NCI-H510A treated with DMSO at 0.1 percent for 48 hours (cell line): ENCODE measurements at regions not wholly inside any gene's neighbourhood (a gene's known extent, or its start where the extent isn't known, plus 50 kb on each side); places are given as distances from the start of the nearest gene placed in this dataset.

ENCODE experiments used
- DNase-seq: peaks from one replicate; lab custom pipeline; 2025; lab: John Stamatoyannopoulos, UW

GRCh38 chr5:28516722-28517121, 1478.3 kb upstream of the CDH9 start:
- DNase-seq: no peak

DNA sequence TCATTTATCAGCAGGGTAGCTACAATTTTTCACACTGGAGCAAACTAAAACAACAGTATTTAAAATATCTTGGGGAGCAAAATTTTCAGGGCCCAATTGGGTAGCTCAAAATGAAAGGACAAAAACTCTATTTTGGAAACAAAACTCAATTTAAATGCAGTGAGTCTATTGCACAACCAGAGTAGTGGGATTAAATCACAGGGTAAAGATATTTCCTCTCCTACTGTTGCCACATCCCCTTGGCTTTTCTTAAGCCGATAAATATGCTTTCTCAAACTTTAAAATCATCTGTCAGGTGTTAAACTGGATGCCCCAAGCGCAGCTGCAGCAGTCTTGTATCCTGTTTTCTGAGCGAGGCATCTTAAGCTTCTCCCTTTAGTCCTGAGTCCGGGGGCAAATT, 1474.3 kb upstream of the CDH9 start:
- DNase-seq: no peak

DNA sequence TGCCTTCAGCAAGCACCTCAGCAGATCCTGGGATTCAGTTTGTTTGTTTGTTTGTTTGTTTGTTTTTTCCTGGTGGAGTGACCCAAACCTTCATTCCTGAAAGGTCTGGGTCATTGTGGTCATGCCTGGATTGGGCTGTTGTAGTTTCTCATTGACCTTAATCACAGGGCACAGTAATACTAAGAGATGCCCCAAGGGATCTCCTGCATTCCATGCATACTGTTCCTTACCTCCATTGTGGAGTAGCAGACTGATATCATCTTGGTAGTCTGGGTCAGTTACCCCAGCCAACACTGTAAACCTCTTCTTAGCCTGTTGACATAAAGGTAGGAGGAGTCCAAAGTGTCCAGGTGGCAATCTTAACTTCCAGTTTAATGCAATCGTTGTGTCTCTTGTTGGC, 1466.7 kb upstream of the CDH9 start:
- DNase-seq: no peak

GRCh38 chr5:28500511-28500910, 1462.1 kb upstream of the CDH9 start:
- DNase-seq: peak; percentile 34

GRCh38 chr5:28499766-28500290, 1461.4 kb upstream of the CDH9 start:
- DNase-seq: no peak

DNA sequence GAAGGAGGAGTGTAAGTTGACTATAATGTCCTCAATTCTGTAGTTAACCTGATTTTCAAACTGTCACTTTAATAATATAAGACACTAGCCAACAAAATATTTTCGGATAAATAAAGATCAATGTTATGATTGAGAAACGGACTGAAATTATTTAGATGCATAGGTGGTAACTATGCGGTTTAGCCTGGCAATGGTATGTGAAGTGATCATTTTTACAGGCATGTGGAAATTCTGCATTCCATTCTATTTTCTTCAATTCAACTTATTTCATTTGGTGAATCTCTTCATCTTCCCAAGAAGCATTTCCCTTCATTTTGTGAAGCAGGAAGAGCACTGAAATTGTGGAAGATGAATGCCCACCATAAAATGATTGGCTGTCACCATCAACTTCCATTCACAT, 1457.5 kb upstream of the CDH9 start:
- no peak for DNase-seq

GRCh38 chr5:28493456-28493855, 1455.1 kb upstream of the CDH9 start:
- DNase-seq: no peak

DNA sequence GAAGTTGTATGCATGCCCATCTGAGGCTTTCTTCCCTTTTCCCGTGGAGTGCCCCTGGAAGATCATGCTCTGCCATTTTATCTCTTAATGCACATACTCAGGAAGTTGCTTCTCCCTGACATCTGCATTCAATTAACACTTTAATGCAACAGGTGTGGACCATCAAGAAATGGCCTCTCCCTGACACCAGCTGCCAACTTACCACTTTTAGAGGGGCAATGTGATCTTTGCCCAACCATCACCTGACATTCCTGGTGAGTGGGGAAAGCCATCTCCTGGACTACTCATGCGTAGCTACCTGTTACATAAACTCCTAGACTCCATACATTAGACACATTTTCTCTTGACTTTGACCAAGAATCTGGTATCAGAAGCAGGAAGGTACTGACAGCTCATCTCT, 1450.4 kb upstream of the CDH9 start:
- no peak for DNase-seq

DNA sequence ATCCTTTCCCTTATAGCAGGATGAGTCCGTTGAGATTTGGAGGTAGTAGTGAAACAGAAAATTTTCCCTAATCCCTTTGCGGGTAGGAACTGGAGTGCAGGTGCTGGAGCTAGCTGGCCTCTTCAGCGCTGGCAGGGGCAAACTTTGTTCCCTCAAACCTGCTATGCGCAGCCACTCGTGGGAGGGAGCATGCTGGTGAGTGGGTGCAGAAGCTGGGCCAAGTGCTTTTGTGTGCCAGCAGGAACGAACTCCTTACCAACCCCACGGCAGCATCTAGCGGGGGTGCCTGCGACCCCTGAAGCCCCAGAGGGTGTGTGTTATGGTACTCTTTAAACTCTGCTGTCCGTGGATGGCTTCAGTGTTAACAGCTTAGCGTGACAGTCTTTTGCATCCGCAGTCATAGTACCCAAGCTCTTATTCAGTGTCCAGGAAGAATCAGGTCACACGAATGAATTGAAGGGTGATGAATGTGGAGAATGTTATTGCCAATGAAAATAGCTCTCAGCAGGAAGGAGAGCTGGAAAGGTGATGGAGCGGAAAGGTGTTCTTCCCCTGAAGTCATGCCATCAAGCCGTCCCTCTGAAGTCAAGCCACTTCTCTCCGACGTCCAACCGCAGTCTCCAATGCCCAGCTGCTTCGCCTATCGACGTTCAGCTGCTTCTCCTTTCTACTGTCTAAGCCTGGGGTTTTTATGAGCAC, 1445.1 kb upstream of the CDH9 start:
- no peak for DNase-seq

DNA sequence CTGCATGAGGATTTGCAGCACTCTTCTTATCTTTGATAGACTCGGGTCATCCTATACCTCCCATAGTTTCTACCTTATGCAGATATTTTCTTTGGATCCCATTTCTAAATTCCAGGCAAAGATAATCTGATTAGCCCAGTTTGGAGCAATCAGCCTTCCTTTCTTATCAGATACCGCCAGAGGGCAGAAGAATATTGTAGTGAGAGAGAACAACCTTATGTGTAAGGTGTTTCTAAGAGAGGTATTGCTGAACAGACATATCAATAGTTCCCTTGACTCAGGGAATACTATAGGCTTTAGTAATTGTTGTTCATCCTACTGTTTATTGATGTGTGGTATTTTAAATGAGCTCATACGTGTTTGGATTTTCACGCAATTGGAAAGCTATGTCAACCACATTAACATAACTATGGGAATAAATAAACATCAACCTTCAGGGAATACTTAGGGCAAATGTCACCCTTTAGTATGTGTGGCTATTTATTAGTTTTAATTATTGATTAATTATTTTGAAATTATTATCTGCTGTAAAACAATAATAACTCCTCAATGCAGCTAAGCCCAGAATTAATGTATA, 1435.2 kb upstream of the CDH9 start:
- peak; percentile 8 for DNase-seq

DNA sequence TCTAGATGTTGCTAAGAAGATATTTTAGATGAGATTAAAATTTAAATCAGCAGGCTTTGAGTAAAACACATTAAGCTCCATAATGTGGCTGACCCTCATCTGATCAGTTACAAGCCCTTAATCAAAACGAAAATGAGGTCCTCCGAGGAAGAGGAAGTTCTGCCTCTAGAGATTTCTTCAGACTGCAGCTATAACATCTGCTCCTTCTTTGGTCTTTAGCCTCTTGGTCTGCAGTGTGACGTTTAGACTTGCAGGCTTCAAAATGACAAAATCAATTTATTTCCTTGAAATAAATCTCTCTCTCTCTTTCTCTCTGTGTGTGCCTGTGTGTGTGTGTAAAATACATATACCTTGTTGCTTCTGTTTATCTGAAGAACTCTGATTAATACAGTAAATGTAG, 1429.8 kb upstream of the CDH9 start:
- DNase-seq: no peak

DNA sequence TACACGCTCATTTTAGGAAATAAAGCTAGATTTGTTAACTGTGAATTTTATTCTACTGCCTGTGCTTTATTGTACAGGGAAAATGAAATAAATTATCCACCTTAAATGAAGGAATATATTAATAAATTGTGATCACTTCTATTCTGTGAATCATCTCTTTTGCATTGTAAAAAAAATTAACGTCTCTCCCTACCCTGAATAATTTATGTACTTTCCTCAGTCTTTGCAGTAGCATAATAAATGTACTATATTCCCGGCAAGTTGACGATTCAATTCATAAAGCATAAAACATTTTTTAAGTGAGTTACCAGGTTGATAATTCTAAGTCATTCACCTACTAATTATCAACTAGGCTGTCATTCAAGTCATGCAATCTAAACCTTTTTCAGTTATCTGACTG, 1425.3 kb upstream of the CDH9 start:
- DNase-seq: no peak

DNA sequence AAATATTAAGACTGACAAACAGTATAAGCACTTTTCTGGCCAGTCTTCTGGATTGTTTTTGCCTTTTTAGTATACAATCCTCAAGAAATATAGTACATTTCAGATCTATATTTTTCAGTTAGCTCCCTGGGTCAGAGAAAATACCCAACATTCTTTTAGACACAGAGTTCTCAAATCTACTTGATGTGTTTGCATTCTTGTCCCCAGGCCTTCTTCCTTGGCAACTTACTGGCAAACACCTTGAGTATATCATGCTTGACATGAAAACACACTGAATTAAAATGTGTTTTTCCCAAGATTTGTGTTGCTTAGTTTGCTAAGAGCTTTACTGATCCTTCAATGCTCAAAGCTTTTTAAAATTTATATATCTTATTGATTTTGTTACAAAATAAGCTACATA, 1413.1 kb upstream of the CDH9 start:
- DNase-seq: no peak

DNA sequence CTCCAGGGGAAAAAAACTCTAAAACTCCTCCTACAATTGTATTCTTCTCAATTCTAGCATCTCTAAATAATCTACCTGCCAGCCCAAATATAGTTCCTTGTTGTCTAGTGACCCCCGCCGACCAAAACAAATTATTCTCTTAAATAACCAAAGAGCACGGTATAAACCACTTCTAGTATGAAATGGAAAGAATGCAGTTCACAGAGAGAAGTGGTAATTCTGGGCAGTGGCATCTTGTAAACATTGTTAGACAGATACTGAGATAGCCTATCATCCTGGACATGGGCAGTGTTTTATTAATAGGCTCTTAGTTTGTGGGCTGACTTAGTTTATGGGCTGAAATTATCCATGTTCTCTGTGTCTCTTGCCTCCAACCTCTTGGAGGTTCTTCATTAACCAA, 1412.6 kb upstream of the CDH9 start:
- no peak for DNase-seq

- no peak for DNase-seq
Observed at GRCh38 chr5:28448791-28449190, 1410.4 kb upstream of the CDH9 start.

GRCh38 chr5:28430565-28431178, 1392.3 kb upstream of the CDH9 start:
- DNase-seq: no peak

DNA sequence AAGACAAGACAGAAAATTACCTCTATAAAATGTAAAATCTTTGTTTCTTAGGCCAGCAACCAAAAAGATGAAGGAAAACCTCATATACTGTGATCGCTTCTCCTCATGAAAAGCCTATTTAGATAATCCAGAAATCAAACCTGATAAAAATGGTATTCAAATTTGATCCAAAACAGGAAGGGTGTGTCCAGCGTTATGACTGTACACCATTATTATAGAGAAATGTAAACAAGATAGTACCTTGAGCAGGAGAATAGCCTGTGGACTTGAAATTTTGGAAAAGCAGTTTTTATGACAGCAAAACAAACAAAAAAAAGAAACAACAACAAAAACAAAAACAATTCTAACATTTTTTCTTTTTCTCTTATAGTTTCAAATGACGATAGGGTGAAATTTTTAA, 1382.8 kb upstream of the CDH9 start:
- no peak for DNase-seq

GRCh38 chr5:28415791-28416443, 1377.5 kb upstream of the CDH9 start:
- no peak for DNase-seq

DNA sequence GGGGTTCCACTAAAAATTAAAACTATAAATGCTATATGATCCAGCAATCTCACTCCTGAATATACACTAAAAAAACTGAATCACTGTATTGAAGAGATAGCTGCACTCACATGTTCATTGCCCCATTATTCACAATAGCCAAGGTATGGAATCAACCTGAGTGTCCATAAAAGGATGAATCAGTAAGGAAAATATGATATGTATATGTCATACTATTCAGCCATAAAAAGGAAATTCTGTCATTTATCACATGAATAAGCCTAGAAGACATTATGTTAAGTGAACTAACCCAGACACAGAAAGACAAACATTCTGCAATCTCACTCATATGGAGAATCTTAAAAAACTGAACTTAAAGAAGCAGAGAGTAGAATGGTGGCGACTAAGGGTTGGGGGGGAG, 1376.2 kb upstream of the CDH9 start:
- no peak for DNase-seq

GRCh38 chr5:28408651-28409050, 1370.3 kb upstream of the CDH9 start:
- no peak for DNase-seq

DNA sequence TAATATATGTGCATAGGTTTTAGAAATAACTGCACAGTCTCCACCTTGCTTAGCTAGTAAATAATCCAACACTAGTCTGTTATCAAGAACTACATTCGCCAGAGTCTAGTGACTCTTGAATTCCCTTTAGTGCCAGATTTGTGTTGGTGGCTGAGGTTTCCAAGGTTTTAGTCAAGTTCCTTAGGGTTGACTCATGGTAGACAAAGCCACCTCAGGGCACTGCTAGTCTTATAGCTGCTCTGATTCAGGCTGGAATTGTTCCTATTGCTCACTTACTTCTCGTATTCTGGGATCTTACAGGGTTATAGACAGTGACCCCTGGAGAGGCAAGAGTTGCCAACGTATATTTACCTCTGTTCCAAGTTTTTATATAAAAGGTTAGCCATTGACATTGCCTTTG, 1369.8 kb upstream of the CDH9 start:
- no peak for DNase-seq

DNA sequence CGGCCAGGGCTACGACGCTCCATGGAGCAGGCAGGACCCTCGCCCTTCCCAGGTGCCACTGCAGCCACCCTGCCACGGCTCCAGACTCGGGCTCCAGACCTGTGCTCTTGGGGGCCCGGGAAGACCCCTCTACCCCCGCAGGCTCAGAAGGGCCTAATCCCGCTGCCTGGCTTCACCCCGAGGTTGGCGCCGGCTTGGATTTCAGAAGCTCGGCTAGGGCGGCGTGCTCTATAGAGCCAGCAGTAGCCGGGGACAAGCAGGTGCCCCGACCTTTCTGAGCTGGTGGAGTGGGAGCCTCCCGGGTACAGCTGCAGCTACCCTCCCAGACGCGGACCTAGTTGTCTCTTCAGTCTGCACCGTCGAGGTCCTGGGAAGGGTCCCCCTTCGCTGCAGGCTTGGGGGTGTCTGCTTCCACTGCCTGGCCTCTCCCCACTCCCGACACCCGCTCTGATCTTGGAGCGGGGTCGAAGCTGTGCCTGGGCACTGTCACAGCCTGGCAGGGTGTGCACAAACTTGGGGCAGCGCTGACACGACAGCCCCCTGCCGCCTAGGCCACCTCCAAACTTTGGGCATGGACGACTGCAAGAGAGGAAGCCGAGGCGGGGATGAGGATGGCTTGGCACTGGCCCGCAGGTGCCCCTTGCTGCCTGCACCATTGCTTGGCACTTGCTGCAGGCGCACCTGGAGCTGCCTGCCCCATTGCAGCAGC, 1366.1 kb upstream of the CDH9 start:
- no peak for DNase-seq
